ENCODE measurements at regions not wholly inside any gene's neighbourhood (a gene's known extent, or its start where the extent isn't known, plus 50 kb on each side); places are given as distances from the start of the nearest gene placed in this dataset.

GRCh38 chr13:80599765-80600164 lies 258.8 kb upstream of the SPRY2 start:
- DNase-seq (ENCODE audit: low read depth), result no peak

- DNase-seq (ENCODE audit: low read depth), result no peak
Measured at GRCh38 chr13:80598189-80598588, 257.3 kb upstream of the SPRY2 start.

DNA sequence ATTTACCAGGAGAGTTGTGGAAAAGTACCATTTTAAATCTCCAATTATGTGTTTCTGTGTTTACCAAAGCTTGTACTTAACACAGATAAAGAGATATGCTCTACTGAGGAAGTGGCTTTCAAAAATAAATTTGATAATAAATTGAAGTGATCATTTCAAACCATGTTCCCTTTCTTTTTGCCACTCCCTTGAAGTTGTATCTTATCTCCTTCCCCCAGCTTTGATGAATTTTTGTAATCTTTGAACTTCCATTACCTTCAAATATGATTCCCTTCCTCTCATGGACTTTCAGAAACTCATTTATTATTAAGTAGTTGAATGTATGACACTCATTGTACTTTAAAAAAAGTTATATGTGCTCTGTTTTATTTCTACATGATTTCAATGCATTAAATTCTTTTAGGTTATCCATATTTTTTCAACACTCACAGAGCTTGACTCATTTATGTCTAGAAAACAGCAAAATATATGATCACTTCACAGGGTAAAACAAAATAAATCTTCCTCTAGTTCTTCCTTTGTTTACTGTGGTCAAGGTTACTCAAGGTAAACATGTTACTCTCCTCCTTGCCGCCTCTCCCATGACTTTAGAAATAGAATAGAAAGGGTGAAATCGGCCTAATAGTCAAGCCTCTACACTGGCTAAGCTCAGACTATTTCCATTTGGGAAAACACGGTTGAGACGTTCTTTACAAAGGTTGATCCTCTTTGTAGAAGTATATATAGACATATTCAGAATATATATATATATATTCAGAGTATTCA lies 251.2 kb upstream of the SPRY2 start:
- DNase-seq (ENCODE audit: low read depth), result no peak

- no peak for DNase-seq (ENCODE audit: low read depth)
Measured at GRCh38 chr13:80590551-80590950, 249.6 kb upstream of the SPRY2 start.

DNA sequence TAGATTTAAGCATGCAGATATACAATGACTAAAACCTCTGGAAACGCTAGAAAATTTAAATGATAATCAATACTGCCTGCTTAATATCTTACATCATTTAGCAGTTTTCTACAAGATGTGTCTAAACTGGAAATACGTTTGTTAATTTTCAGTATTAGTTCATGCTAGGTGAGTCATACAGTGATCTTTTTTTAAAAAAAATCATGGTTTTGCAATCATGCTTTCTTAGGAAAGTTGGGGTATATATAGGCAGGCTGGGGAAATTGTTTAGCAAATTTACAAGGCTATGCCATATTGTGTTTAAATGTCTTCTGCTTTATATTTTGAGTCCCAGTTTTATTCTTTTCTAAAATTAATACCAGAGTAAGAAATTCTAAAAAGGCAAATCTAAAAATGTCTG lies 245.4 kb upstream of the SPRY2 start:
- DNase-seq (ENCODE audit: low read depth), result no peak

- no peak for DNase-seq (ENCODE audit: low read depth)
Measured at GRCh38 chr13:80585531-80585930, 244.6 kb upstream of the SPRY2 start.

DNA sequence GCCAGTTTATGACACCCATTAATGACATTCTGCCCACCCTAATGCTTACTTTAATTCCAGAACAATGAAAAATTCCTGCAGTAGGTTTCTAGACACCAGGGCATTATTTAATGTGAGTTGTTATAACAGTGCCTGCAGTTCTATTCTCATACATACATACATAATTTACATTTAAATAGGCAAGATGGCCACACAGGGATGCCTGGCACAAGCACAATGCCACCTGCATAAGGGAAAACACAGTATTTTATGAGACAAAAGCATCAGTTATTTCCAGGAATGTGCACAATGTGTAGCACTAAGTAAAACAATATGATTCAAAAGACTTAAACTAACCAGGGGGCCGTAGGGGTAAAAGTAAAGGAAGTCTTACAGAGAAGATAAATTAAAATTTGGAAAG lies 243.9 kb upstream of the SPRY2 start:
- no peak for DNase-seq (ENCODE audit: low read depth)

- no peak for DNase-seq (ENCODE audit: low read depth)
Measured at GRCh38 chr13:80584306-80584705, 243.4 kb upstream of the SPRY2 start.

- DNase-seq (ENCODE audit: low read depth), result no peak
Measured at GRCh38 chr13:80577926-80578670, 237.2 kb upstream of the SPRY2 start.

- DNase-seq (ENCODE audit: low read depth), result no peak
Measured at GRCh38 chr13:80577285-80577684, 236.4 kb upstream of the SPRY2 start.

DNA sequence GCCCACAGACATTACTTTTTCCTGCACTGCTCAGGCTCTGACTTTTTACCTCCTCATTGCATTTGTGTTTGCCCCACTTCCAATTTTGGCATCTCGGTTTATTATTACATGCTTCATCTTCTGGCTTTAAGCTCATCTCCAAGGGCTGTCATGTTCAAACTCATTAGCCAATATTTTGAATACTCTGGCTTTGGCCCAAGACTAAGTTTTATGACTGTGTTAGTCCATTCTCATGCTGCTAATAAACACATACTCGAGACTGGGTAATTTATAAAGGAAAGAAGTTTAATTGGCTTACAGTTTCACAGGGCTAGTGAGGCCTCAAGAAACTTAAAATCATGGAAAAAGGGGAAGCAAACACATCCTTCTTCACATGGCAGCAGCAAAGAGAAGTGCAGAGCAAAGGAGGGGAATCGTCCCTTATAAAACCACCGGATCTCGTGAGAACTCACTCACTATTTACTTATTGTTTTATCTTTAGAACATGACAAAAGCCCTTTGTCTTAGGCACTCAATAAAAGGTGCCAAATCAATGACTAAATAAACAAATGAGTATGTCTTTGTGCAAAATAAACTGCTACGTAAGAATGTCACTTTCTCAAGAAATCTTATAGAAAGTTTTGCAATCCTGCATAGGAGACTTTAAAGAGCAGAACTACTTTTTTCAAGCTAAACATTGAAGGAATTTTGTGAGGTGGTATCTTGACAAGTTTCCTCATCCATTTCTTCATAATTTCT lies 233.4 kb upstream of the SPRY2 start:
- DNase-seq (ENCODE audit: low read depth), result no peak

DNA sequence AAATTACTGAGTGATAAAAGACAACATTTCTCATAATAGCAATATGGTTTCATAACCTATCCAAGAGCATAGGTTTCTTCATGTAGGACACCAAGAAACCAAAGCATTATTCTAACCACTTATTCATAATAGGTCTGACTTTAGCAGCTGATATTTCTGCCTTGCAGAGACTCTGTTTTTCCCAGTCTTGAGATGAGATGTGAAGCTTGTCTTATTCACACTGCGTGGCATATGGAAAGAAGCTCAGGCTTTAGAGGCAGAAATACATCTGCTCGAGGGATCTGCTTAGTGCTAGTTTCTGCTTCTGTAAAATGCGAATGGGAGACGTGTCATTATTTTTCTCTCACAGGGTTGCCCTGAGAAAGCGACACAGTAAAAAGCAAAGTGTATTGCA lies 232.0 kb upstream of the SPRY2 start:
- no peak for DNase-seq (ENCODE audit: low read depth)

DNA sequence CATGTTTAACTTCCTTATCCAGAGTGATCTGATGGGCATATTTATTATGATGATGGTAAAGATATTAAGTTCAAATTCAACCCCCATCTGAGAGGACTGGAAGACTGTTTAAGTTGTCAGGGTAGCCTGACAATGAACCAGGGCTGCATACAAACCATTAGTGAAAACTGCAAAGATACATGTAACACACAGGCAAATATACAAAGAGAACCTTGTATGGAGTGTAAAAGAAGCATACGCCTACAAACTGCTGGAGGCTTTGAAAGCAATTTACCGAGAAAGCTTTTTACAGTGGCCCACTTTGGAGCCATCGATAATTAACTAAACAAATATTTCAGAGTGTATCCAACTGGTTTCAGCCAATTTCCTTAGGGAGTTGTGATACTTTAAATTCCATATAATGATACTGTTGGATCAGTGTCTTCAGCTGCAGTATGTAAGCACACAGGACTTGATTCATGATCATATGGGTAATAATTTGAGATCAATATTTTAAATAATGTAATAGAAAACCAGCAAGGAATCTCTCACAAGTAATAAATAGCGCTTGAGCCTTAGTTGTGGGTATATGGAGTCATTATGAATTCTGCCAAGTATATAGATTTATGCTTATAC lies 231.5 kb upstream of the SPRY2 start:
- no peak for DNase-seq (ENCODE audit: low read depth)

DNA sequence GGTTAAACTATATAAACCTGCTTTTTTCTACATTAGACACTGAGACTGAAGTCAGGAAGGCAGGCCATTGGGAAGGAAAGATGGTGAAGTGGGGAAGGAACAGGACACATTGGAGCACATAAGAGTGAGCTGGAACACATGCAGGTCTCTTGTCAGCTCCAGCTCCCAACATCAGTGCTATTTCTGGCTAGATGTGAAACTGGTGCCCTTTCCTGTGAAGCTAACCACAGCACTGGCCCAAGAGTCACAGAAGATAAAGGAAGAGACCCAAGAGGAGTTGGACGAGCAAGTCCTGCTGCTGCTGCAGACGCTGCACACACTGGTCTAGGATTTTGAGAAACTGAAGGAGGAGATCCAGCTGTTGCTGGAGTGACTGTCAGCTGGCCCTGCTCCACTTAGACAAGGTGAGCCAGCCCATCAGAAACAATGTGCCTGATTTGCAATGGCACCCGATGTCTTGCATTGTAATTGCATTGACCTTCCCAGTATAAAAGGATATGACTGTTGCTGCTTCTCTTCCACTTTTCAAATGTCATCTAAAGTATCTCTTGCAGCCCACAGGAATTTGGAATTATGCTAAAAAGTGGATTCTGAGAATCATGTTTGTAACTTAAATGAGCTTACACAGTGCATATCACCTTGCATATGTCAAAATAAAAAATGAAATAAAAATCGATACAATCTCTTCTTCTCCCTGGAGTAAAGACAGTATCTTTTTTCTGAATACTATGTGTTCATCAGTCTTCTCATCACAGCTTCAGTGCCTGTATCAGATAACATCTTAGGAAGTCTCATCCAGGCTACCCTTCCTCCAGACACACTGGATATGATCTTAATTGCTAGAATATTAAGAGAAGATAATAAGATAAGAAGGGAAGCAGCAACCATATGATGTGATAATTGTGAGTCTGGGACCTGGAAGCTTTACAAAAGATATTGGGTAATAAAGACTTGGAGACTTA lies 230.7 kb upstream of the SPRY2 start:
- no peak for DNase-seq (ENCODE audit: low read depth)

DNA sequence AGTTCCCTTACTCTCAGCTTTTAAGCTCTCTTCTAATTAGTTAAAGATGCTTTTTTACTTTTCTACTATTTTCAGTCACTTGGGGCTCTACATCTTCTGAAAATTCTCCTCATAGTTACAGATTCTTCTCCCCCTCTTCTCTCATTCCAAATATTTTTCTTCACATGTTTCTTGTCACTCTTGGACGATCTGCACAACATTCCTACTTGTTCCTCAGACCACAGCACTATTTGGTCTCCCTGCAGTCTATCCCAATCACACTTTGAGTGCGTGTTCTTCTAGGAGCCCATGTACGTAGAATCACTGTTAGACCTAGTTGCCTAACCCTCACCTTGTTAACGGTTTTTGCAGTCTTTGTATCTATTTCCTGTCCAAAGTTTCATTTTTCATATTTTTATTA lies 222.5 kb upstream of the SPRY2 start:
- no peak for DNase-seq (ENCODE audit: low read depth)

DNA sequence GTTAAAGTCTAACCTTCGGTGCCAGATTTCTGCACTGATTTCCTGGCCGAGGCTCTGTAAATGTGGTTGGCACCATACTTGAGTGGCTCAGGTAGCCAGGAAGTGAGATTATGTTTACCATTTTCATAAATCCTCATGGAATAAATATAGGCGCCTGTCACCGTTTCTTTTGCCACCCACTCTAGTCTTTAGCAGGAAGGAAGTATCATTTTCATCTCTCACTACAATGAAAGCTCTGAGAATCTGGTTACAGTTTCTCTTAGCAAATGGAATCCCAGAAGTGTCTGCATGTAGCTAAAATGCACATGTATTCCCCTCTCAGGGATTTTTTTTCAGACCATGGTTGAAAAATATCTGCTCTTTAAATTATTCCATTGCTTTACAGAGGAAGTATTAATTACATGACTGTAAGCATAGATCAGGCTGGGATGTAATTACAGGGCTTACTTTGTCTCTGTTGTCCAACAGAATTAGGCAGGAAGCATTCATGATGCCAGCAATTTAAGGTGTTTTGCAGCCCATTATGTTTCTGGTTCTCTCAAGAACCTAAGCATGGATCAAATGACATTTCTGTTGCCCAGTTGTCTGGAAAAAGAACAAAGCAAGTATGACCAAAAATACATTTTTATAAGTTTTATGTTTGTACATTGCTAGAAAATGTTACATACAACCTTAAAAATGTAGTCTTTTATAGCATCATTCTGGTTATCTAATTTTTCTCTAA lies 221.7 kb upstream of the SPRY2 start:
- DNase-seq (ENCODE audit: low read depth), result no peak

GRCh38 chr13:80560609-80561008 lies 219.7 kb upstream of the SPRY2 start:
- no peak for DNase-seq (ENCODE audit: low read depth)

DNA sequence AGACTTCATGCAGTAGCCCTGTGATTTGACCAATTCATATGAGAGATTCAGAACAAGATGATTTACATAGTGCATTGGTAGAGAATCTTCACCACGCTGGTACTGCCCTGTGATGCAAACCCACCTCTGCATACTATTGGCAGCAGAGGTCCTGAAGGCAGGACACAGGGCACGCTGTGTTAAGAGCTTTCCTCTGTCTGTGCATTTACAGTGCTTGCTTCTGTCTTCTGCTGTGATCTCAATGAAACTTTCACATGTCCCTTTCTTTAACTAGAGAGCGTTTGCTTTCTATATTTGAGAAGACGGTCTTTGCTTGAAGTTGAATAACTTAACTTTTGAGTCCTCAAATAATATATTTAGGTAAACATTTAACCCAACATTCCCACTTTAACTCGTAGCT lies 219.0 kb upstream of the SPRY2 start:
- DNase-seq (ENCODE audit: low read depth), result no peak

- DNase-seq (ENCODE audit: low read depth), result no peak
Measured at GRCh38 chr13:80558074-80558473, 217.1 kb upstream of the SPRY2 start.

DNA sequence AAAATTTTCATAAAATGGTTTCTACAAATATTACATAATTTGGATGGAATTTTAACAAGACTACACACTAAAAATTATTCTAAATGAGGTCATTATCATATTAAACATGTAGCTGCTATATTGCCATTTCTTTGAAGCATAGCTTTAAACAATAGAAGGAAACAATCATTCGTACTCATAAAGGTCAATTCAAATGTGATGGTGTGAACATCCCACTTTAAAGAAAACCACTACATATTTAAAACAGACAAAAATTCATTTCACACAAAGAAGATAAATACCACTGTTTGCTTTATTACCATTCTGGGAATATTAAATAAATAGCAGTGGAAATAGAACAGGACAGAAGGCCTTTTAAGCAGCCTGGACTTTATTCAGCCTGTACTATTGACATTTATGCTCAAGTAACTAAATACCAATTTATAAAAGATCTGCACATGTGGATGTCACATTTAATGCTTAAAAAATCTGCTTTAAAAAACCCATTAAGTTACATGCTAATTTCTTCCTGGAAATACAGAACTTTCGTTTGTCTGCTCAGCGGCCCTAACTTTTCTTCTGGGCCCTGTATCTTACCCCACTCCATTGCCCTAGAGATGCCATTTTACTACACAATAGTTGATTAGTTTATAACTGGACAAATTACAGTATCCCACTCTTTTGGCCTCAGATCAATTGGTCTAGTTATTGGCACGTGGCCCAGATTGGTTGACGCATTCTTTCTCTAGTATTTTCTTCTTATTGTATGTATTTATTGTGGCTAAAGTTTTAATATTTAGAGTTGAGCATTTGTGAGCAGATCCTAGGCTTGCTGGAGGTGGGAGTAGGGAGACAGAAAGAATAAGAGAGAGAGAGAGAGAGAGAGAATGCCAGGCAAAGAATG lies 215.1 kb upstream of the SPRY2 start:
- no peak for DNase-seq (ENCODE audit: low read depth)
